Mesodermal cell (in vitro differentiated cells): ENCODE measurements at regions not wholly inside any gene's neighbourhood (a gene's known extent, or its start where the extent isn't known, plus 50 kb on each side); places are given as distances from the start of the nearest gene placed in this dataset.

Experiments used
- H3K27ac ChIP-seq: 2 replicates; pipeline ENCODE4 v1.7.0; 2013; ENCODE audit warnings: mild to moderate bottlenecking, low read depth, low read length, moderate library complexity; ENCODE audit not compliant: severe bottlenecking
- H3K36me3 ChIP-seq: 2 replicates; pipeline ENCODE4 v1.7.1; 2013; ENCODE audit warnings: mild to moderate bottlenecking, low read length, moderate library complexity; ENCODE audit not compliant: control insufficient read depth, insufficient read depth
- H3K4me1 ChIP-seq: one replicate; pipeline ENCODE4 v1.7.1; 2013; ENCODE audit warnings: mild to moderate bottlenecking, low read length; ENCODE audit not compliant: insufficient read depth, control insufficient read depth, poor library complexity, severe bottlenecking
- H3K4me3 ChIP-seq: 2 replicates; pipeline ENCODE4 v1.7.0; 2013; ENCODE audit warnings: low read length, control low read depth, mild to moderate bottlenecking; ENCODE audit not compliant: insufficient read depth, poor library complexity, severe bottlenecking; ENCODE audit errors: extremely low read depth
- H3K9me3 ChIP-seq: 2 replicates; pipeline ENCODE4 v1.7.1; 2013; ENCODE audit warnings: mild to moderate bottlenecking, low read length, moderate library complexity; ENCODE audit not compliant: control insufficient read depth
- WGBS, 2 experiments: methylation state at CpG; one replicate each; pipeline ENCODE4 v1.1.5; 2013; ENCODE audit warnings: missing lambda C conversion rate in 2 of 2; ENCODE audit not compliant: insufficient coverage in 2 of 2; 5-methylcytosine and 5-hydroxymethylcytosine counted together

- no peak overlapping the region for H3K4me3 ChIP-seq
- H3K36me3 ChIP-seq: no peaks in the 10 kb centered on the region
- no peak overlapping the region for H3K27ac ChIP-seq
- no peaks in the 10 kb centered on the region for H3K9me3 ChIP-seq
- no peaks in the 10 kb centered on the region for H3K4me1 ChIP-seq
- WGBS, 2 experiments: 100% methylated on average over 2 of the region's 6 CpGs; no CpG with 5 or more reads in 1 of the 2 experiments
These were observed 533.1 kb downstream of the KLF5 start for GRCh38 chr13:73591861-73592260.

- Histone ChIP-seq H3K4me3 (no peak overlapping the region), H3K4me1 (no peaks in the 10 kb centered on the region), H3K27ac (no peak overlapping the region), H3K9me3 (no peaks in the 10 kb centered on the region), H3K36me3 (no peaks in the 10 kb centered on the region)
These were observed 532.0 kb downstream of the KLF5 start for GRCh38 chr13:73590795-73591194.

- no peak overlapping the region for H3K27ac ChIP-seq
- H3K4me3 ChIP-seq: no peak overlapping the region
- WGBS, 2 experiments: 92 to 94% methylated on average over 2 of the region's 2 CpGs
- H3K9me3 ChIP-seq: no peaks in the 10 kb centered on the region
- H3K36me3 ChIP-seq: no peaks in the 10 kb centered on the region
- no peaks in the 10 kb centered on the region for H3K4me1 ChIP-seq
These were observed 526.4 kb downstream of the KLF5 start for GRCh38 chr13:73585236-73585635.

GRCh38 chr13:73583331-73583730 is 524.5 kb downstream of the KLF5 start:
- Histone ChIP-seq H3K9me3 (no peaks in the 10 kb centered on the region), H3K4me1 (no peaks in the 10 kb centered on the region), H3K27ac (no peak overlapping the region), H3K36me3 (no peaks in the 10 kb centered on the region), H3K4me3 (no peak overlapping the region)
- WGBS, 2 experiments: 85 to 93% methylated on average over 2 of the region's 3 CpGs

- WGBS, 2 experiments: 80 to 93% methylated on average over 2 of the region's 3 CpGs
- Histone ChIP-seq H3K4me1 (no peaks in the 10 kb centered on the region), H3K27ac (no peak overlapping the region), H3K9me3 (no peaks in the 10 kb centered on the region), H3K36me3 (no peaks in the 10 kb centered on the region), H3K4me3 (no peak overlapping the region)
These were observed 521.9 kb downstream of the KLF5 start for GRCh38 chr13:73580513-73581267.

- Histone ChIP-seq H3K4me1 (no peaks in the 10 kb centered on the region), H3K9me3 (no peaks in the 10 kb centered on the region), H3K36me3 (no peaks in the 10 kb centered on the region), H3K4me3 (no peak overlapping the region), H3K27ac (no peak overlapping the region)
- no CpG with 5 or more reads among the region's 2 CpGs for WGBS, 2 experiments
These were observed 520.9 kb downstream of the KLF5 start for GRCh38 chr13:73579574-73580274.

GRCh38 chr13:73578251-73578875 is 519.6 kb downstream of the KLF5 start:
- Histone ChIP-seq H3K36me3 (no peaks in the 10 kb centered on the region), H3K4me1 (no peaks in the 10 kb centered on the region), H3K4me3 (no peak overlapping the region), H3K9me3 (no peaks in the 10 kb centered on the region), H3K27ac (no peak overlapping the region)
- WGBS, 2 experiments: 93 to 100% methylated on average over 1 to 5 of the region's 6 CpGs

- 93 to 94% methylated on average over 2 of the region's 4 CpGs for WGBS, 2 experiments
- Histone ChIP-seq H3K27ac (no peak overlapping the region), H3K36me3 (no peaks in the 10 kb centered on the region), H3K9me3 (no peaks in the 10 kb centered on the region), H3K4me1 (no peaks in the 10 kb centered on the region), H3K4me3 (no peak overlapping the region)
These were observed 517.5 kb downstream of the KLF5 start for GRCh38 chr13:73576291-73576690.

- Histone ChIP-seq H3K9me3 (no peaks in the 10 kb centered on the region), H3K4me1 (no peaks in the 10 kb centered on the region), H3K4me3 (no peak overlapping the region), H3K36me3 (no peaks in the 10 kb centered on the region), H3K27ac (no peak overlapping the region)
- 83 to 100% methylated on average over 1 to 3 of the region's 3 CpGs for WGBS, 2 experiments
These were observed 514.0 kb downstream of the KLF5 start for GRCh38 chr13:73572824-73573223.

GRCh38 chr13:73571376-73571775 is 512.6 kb downstream of the KLF5 start:
- Histone ChIP-seq H3K4me3 (no peak overlapping the region), H3K27ac (no peak overlapping the region), H3K9me3 (no peaks in the 10 kb centered on the region), H3K36me3 (no peaks in the 10 kb centered on the region), H3K4me1 (no peaks in the 10 kb centered on the region)
- WGBS, 2 experiments: no CpG with 5 or more reads among the region's 1 CpG

GRCh38 chr13:73556902-73557301 is 498.1 kb downstream of the KLF5 start:
- 100% methylated on average over 2 of the region's 4 CpGs; no CpG with 5 or more reads in 1 of the 2 experiments for WGBS, 2 experiments
- H3K27ac ChIP-seq: no peak overlapping the region
- H3K4me3 ChIP-seq: no peak overlapping the region
- H3K4me1 ChIP-seq: no peaks in the 10 kb centered on the region
- no peaks in the 10 kb centered on the region for H3K9me3 ChIP-seq
- no peaks in the 10 kb centered on the region for H3K36me3 ChIP-seq
